Keratinocyte (primary cell): ENCODE measurements at regions not wholly inside any gene's neighbourhood (a gene's known extent, or its start where the extent isn't known, plus 50 kb on each side); places are given as distances from the start of the nearest gene placed in this dataset.

Source experiments
- DNase-seq: peaks from one replicate; pipeline ENCODE4 v3.0.0-alpha.2; 2011; ENCODE audit warnings: low read depth, missing footprints, low spot score
- FAIRE-seq: peaks from 2 replicates; lab custom pipeline; 2011; peaks lifted over from hg19 to GRCh38; lab: Jason Lieb, UNC
- H2AFZ ChIP-seq: 2 replicates; pipeline ENCODE4 v1.6.0; 2012; ENCODE audit warnings: low read length, control low read depth, inconsistent platforms; ENCODE audit not compliant: control insufficient read depth
- H3K27ac ChIP-seq: 2 replicates; pipeline ENCODE4 v1.5.1; 2011; ENCODE audit warnings: low read length; ENCODE audit not compliant: control insufficient read depth, insufficient read depth
- H3K27me3 ChIP-seq: 3 replicates; pipeline ENCODE4 v1.6.0; 2011; ENCODE audit warnings: low read length; ENCODE audit not compliant: control insufficient read depth, insufficient read depth; ENCODE audit errors: extremely low read depth
- H3K36me3 ChIP-seq, 2 experiments: 2 replicates in 1 of 2; 3 replicates in 1 of 2; pipeline ENCODE4 v1.5.1; 2011; ENCODE audit warnings: low read length in 2 of 2, mild to moderate bottlenecking in 1 of 2; ENCODE audit not compliant: control insufficient read depth in 2 of 2, insufficient read depth in 2 of 2; ENCODE audit errors: extremely low read depth in 1 of 2
- H3K4me1 ChIP-seq: 3 replicates; pipeline ENCODE4 v1.5.1; 2011; ENCODE audit warnings: low read length; ENCODE audit not compliant: control insufficient read depth, insufficient read depth; ENCODE audit errors: extremely low read depth
- H3K4me2 ChIP-seq: 3 replicates; pipeline ENCODE4 v1.6.0; 2011; ENCODE audit warnings: low read depth, low read length; ENCODE audit not compliant: control insufficient read depth, insufficient read depth; ENCODE audit errors: extremely low read depth
- H3K4me3 ChIP-seq, 3 experiments: fragments of 200-600 bp in 1 of 3; sonication (generic) in 1 of 3; 2 replicates in 2 of 3; 3 replicates in 1 of 3; pipeline ENCODE4 v1.5.1; 2011 to 2016; ENCODE audit warnings: low read length in 3 of 3, mild to moderate bottlenecking in 3 of 3, control low read depth in 2 of 3, inconsistent platforms in 1 of 3, low read depth in 1 of 3, mixed read lengths in 1 of 3, mixed run types in 1 of 3, moderate library complexity in 1 of 3; ENCODE audit not compliant: control insufficient read depth in 2 of 3, insufficient read depth in 2 of 3; ENCODE audit errors: extremely low read depth in 1 of 3
- H3K79me2 ChIP-seq: 2 replicates; pipeline ENCODE4 v1.6.0; 2012; ENCODE audit warnings: low read length; ENCODE audit not compliant: control insufficient read depth, insufficient read depth
- H3K9ac ChIP-seq: 3 replicates; pipeline ENCODE4 v1.6.0; 2011; ENCODE audit warnings: low read length; ENCODE audit not compliant: control insufficient read depth, insufficient read depth; ENCODE audit errors: extremely low read depth
- H3K9me1 ChIP-seq: 3 replicates; pipeline ENCODE4 v1.6.0; 2011; ENCODE audit warnings: low read length; ENCODE audit not compliant: control insufficient read depth, insufficient read depth; ENCODE audit errors: extremely low read depth
- H3K9me3 ChIP-seq: 2 replicates; pipeline ENCODE4 v1.5.1; 2012; ENCODE audit warnings: low read depth, low read length; ENCODE audit not compliant: control insufficient read depth
- H4K20me1 ChIP-seq: 3 replicates; pipeline ENCODE4 v1.6.0; 2011; ENCODE audit warnings: low read length; ENCODE audit not compliant: control insufficient read depth, insufficient read depth; ENCODE audit errors: extremely low read depth
- EZH2 ChIP-seq: IDR thresholded peaks from one replicate; pipeline ENCODE4 v1.6.1; 2012; ENCODE audit warnings: inconsistent platforms, mild to moderate bottlenecking, low read length, moderate library complexity
- dilution Hi-C: fragments of 300-500 bp; cut with MboI; formaldehyde crosslinking; loops from one replicate; pipeline ENCODE4 v1.7.0; 2020; ENCODE audit warnings: low sequenced_read_pairs; ENCODE audit not compliant: extremely low pct_ligation_motif_present
- TF ChIP-seq, protein P1 (sequence below), 3 experiments: IDR thresholded peaks in 1 of 3; conservative IDR thresholded peaks in 1 of 3; optimal IDR thresholded peaks in 1 of 3; 2 replicates in 2 of 3; 3 replicates in 1 of 3; pipeline versions ENCODE3 to v1.5.1; 2011; ENCODE audit warnings: low read length in 3 of 3, mild to moderate bottlenecking in 3 of 3, moderate library complexity in 2 of 3, control low read depth in 1 of 3, inconsistent platforms in 1 of 3; ENCODE audit not compliant: insufficient read depth in 2 of 3; ENCODE audit errors: extremely low read depth in 1 of 3

DNA sequence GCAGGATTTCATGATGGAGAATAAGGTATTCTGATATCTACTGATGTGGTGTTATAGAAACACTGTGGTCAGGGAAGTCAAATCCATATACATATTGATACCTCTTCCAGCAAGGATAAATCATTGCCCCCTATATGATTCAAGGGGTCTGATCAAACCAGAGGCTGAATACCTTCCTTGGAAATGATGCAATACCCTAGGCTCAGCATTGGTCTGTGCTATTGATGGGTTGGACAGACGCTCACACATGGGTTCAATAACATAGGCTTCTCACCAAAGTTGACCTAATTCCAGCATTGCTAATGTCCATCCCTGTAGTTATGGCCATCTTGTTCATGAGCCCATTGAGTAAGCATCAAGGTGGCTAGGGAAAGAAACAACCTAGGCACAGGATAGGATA, 257.0 kb upstream of the USP24 start:
- Histone ChIP-seq H3K9me1 (no peaks in the 10 kb centered on the region), H3K4me1 (peaks cover 6% of the 10 kb centered on the region), H3K9ac (no peak overlapping the region), H4K20me1 (no peaks in the 10 kb centered on the region), H3K36me3 (no peaks in the 10 kb centered on the region), H3K27ac (no peak overlapping the region), H3K27me3 (no peaks in the 10 kb centered on the region), H3K79me2 (no peaks in the 10 kb centered on the region), H3K9me3 (no peaks in the 10 kb centered on the region), H2AFZ (no peak overlapping the region), H3K4me2 (no peak overlapping the region), H3K4me3 (no peak overlapping the region)
- FAIRE-seq (no peak), DNase-seq (no peak)
- TF ChIP-seq, protein P1, sequence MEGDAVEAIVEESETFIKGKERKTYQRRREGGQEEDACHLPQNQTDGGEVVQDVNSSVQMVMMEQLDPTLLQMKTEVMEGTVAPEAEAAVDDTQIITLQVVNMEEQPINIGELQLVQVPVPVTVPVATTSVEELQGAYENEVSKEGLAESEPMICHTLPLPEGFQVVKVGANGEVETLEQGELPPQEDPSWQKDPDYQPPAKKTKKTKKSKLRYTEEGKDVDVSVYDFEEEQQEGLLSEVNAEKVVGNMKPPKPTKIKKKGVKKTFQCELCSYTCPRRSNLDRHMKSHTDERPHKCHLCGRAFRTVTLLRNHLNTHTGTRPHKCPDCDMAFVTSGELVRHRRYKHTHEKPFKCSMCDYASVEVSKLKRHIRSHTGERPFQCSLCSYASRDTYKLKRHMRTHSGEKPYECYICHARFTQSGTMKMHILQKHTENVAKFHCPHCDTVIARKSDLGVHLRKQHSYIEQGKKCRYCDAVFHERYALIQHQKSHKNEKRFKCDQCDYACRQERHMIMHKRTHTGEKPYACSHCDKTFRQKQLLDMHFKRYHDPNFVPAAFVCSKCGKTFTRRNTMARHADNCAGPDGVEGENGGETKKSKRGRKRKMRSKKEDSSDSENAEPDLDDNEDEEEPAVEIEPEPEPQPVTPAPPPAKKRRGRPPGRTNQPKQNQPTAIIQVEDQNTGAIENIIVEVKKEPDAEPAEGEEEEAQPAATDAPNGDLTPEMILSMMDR (optimal IDR thresholded peaks at IDR 0.05 in 1 of 3, IDR thresholded peaks at IDR 0.05 in 1 of 3, conservative IDR thresholded peaks at IDR 0.05 in 1 of 3; ENCODE audit: extremely low read depth in 1 of 3, insufficient read depth in 2 of 3, low read length in 3 of 3) = no peak
- TF ChIP-seq EZH2 = no peak
- dilution Hi-C loops = no loop called here

DNA sequence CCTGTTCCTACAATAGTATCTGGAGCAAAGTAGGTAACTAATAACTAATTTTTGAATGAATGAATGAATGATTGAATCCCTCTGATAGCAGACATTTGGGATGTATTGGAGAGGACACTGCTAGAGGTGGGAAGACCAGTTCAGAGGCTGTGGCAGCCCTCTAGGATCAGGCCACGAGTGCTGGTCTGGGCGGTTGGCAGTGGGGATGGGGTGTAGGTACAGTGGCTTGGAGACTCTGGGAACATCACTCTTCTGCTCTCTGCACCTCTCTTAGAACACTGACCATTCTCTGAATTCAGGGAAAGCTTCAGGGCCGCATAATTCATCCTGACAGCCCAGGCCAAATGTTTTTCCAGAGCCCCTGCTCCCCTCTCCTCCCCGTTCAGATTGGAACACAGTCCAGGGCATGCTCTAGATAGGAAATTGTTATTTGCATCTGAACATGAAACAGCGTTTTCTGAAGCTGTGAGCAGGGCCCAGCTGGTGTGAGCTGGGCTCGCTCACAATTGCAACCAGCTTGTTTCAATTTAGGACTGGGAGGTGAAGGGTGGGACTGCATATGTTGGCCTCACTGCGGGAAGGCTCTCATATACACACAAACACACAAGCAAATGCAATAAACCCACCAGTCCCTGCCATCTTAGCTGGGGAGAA, 253.1 kb upstream of the USP24 start:
- Histone ChIP-seq H3K9me3 (no peaks in the 10 kb centered on the region), H3K9ac (no peak overlapping the region), H3K27me3 (no peaks in the 10 kb centered on the region), H3K36me3 (no peaks in the 10 kb centered on the region), H3K4me2 (no peak overlapping the region), H3K4me3 (no peak overlapping the region), H4K20me1 (no peaks in the 10 kb centered on the region), H3K27ac (no peak overlapping the region), H3K4me1 (peaks cover 17% of the 10 kb centered on the region), H3K9me1 (no peaks in the 10 kb centered on the region), H3K79me2 (no peaks in the 10 kb centered on the region), H2AFZ (no peak overlapping the region)
- FAIRE-seq (no peak), DNase-seq (no peak)
- dilution Hi-C loops = no loop called here
- TF ChIP-seq, protein P1 (optimal IDR thresholded peaks at IDR 0.05 in 1 of 3, IDR thresholded peaks at IDR 0.05 in 1 of 3, conservative IDR thresholded peaks at IDR 0.05 in 1 of 3; ENCODE audit: extremely low read depth in 1 of 3, insufficient read depth in 2 of 3, low read length in 3 of 3) = no peak
- TF ChIP-seq EZH2 = no peak
